ENCODE measurements at regions not wholly inside any gene's neighbourhood (a gene's known extent, or its start where the extent isn't known, plus 50 kb on each side); places are given as distances from the start of the nearest gene placed in this dataset.
"Not testable (repeated sequence)": the region's sequence is repeated elsewhere in the genome, so short reads cannot be mapped to it uniquely, and the experiment has no call there.

DNA sequence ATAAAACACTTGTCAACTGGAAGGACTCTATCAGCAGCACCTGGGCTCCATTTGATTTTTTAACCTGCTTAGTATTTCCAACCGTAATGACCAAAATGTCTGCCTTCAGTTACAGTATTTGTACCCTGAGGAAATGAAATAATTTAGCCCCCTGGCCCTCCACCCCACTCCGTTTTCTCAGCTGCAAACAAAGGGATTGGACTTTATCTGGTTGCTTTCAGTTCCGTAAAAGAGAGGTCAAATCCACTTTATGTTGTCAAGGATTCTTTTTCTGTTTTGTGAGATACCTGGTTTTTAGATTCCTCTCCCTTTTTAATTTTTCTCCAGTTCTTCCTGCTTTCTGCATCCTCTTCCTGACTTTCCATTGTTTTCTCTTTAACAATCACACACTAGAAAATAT is 64.4 kb upstream of the BMP2 start:
- Histone ChIP-seq H3K4me3 (ENCODE audit: low read length) (no peak overlapping the region), H3K9me3 (ENCODE audit: control insufficient read depth, low read length) (no peaks in the 10 kb centered on the region), H3K4me1 (ENCODE audit: control insufficient read depth, insufficient read depth, low read length) (peaks cover 5% of the 10 kb centered on the region), H3K27me3 (ENCODE audit: control insufficient read depth, insufficient read depth) (no peaks in the 10 kb centered on the region), H3K27ac (ENCODE audit: low read length) (no peak overlapping the region)
- DNase-seq (no peak), ATAC-seq (no peak)
- intact Hi-C loops (cut with DNase I), result no loop called here
- WGBS, result 89% methylated on average over 3 of the region's 3 CpGs

- peaks cover 2% of the 10 kb centered on the region for H3K4me1 ChIP-seq (ENCODE audit: control insufficient read depth, insufficient read depth, low read length)
- no peak for ATAC-seq
- no peaks in the 10 kb centered on the region for H3K9me3 ChIP-seq (ENCODE audit: control insufficient read depth, low read length)
- intact Hi-C loops (cut with DNase I), result no loop called here
- H3K4me3 ChIP-seq (ENCODE audit: low read length), result no peak overlapping the region
- DNase-seq, result no peak
- no peaks in the 10 kb centered on the region for H3K27me3 ChIP-seq (ENCODE audit: control insufficient read depth, insufficient read depth)
- H3K27ac ChIP-seq (ENCODE audit: low read length), result no peak overlapping the region
These were observed 65.3 kb upstream of the BMP2 start for GRCh38 chr20:6702144-6702543.

DNA sequence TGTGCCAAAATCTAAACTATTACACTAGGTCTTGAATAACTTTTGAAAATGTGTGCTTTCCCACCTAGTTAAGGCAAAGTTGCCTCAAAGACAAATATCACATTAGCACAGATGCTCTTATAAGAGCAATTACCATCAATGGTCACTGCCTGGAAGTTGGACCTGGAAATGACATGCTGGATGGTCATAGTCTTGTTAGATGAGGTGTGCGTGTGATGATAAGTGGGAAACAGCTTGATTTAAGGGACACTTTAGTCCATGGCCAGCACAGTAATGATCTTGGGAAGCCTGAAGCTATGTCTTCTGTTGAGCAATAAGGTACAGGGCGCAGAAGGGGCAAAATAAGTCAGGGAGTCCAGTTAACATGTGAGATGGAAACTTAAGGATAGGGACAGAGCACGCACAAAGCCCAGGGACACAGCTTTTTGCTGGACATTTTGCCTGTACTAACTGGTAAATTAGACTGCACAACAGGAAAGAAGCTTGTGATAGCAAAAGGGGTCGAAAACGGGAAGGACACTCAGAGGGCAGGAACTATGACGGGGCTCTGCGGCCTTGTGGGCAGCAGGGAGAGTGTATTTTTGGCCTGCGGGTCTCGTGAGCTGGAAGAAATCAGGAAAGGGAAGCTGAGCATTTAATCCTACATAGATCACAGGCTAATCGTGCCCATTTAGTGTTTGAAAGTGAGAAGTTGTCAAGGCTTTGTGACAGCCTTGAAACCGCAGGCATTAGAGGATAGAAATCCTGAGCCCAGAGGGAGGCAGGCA is 66.7 kb upstream of the BMP2 start:
- Histone ChIP-seq H3K27ac (ENCODE audit: low read length) (no peak overlapping the region), H3K4me1 (ENCODE audit: control insufficient read depth, insufficient read depth, low read length) (peaks cover 2% of the 10 kb centered on the region), H3K9me3 (ENCODE audit: control insufficient read depth, low read length) (no peaks in the 10 kb centered on the region), H3K27me3 (ENCODE audit: control insufficient read depth, insufficient read depth) (no peaks in the 10 kb centered on the region), H3K4me3 (ENCODE audit: low read length) (no peak overlapping the region)
- DNase-seq (peak; percentile 37 to 69 (median 63)), ATAC-seq (peak; percentile 64 to 66)
- WGBS, result 51% methylated on average over 11 of the region's 11 CpGs
- intact Hi-C loops (cut with DNase I), result no loop called here

DNA sequence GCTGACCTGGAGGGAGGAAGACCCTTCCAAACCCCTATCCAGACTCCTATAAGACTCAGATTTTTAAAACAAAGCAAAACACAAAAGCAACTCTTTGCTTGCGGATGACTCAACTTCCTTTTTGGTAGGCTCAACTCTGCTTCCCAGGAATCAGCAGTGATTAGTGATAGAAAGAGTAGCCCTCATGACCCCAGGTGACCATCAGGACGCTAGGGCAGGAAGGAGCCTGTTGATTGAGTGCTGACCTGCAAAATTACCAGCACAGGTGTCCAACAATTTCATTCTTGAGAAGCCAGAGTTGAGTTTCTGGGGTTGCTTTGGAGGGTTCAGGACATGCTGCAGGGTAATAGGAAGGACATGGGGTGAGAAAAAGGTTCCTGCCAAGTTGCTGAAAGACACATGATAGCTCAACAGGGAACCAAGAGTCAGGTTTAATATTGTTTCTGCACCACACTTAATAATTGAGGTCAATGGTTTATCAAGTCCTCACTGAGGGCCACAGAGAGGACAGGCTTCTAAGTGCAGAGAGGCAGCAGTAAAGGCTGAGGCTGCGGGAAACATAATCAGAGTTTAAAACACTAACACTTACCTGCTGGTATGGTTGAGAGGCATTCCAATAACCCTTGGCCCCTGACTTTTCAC is 67.4 kb upstream of the BMP2 start:
- no peak overlapping the region for H3K27ac ChIP-seq (ENCODE audit: low read length)
- no peaks in the 10 kb centered on the region for H3K27me3 ChIP-seq (ENCODE audit: control insufficient read depth, insufficient read depth)
- H3K9me3 ChIP-seq (ENCODE audit: control insufficient read depth, low read length), result no peaks in the 10 kb centered on the region
- intact Hi-C loops (cut with DNase I), result no loop called here
- H3K4me3 ChIP-seq (ENCODE audit: low read length), result no peak overlapping the region
- H3K4me1 ChIP-seq (ENCODE audit: control insufficient read depth, insufficient read depth, low read length), result peaks cover 2% of the 10 kb centered on the region
- DNase-seq, result no peak
- WGBS, result 47% methylated on average over 3 of the region's 3 CpGs
- no peak for ATAC-seq

DNA sequence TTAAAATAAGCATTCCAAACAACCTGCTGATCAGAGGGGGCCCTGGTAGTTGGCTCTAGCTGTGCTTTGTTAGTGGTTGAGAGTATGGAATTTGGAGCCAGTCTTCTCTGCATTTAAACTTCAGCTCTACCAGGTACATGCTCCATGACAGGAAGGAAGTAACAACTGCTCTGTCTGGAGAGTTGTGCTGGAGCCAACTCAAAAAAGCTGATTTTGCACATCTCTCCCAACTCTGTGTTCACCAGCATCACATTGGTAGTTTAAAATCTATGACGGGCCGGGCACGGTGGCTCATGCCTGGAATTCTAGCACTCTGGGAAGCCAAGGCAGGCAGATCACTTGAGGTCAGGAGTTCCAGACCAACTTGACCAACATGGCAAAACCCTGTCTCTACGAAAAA is 68.8 kb upstream of the BMP2 start:
- WGBS, result 92% methylated on average over 4 of the region's 4 CpGs
- H3K4me3 ChIP-seq (ENCODE audit: low read length), result no peak overlapping the region
- H3K27me3 ChIP-seq (ENCODE audit: control insufficient read depth, insufficient read depth), result no peaks in the 10 kb centered on the region
- no peak overlapping the region for H3K27ac ChIP-seq (ENCODE audit: low read length)
- intact Hi-C loops (cut with DNase I), result no loop called here
- no peak for DNase-seq
- no peaks in the 10 kb centered on the region for H3K4me1 ChIP-seq (ENCODE audit: control insufficient read depth, insufficient read depth, low read length)
- ATAC-seq, result no peak
- no peaks in the 10 kb centered on the region for H3K9me3 ChIP-seq (ENCODE audit: control insufficient read depth, low read length)

GRCh38 chr20:6698056-6698455 is 69.4 kb upstream of the BMP2 start:
- intact Hi-C loops (cut with DNase I), result no loop called here
- H3K9me3 ChIP-seq (ENCODE audit: control insufficient read depth, low read length), result no peaks in the 10 kb centered on the region
- H3K27me3 ChIP-seq (ENCODE audit: control insufficient read depth, insufficient read depth), result no peaks in the 10 kb centered on the region
- H3K27ac ChIP-seq (ENCODE audit: low read length), result no peak overlapping the region
- ATAC-seq, result no peak
- no peak overlapping the region for H3K4me3 ChIP-seq (ENCODE audit: low read length)
- no peaks in the 10 kb centered on the region for H3K4me1 ChIP-seq (ENCODE audit: control insufficient read depth, insufficient read depth, low read length)
- DNase-seq, result no peak
- 92% methylated on average over 6 of the region's 6 CpGs for WGBS

GRCh38 chr20:6697228-6697972 is 70.1 kb upstream of the BMP2 start:
- DNase-seq (no peak), ATAC-seq (no peak)
- Histone ChIP-seq H3K27ac (ENCODE audit: low read length) (no peak overlapping the region), H3K4me1 (ENCODE audit: control insufficient read depth, insufficient read depth, low read length) (no peaks in the 10 kb centered on the region), H3K27me3 (ENCODE audit: control insufficient read depth, insufficient read depth) (no peaks in the 10 kb centered on the region), H3K9me3 (ENCODE audit: control insufficient read depth, low read length) (no peaks in the 10 kb centered on the region), H3K4me3 (ENCODE audit: low read length) (no peak overlapping the region)
- 80% methylated on average over 12 of the region's 12 CpGs for WGBS
- intact Hi-C loops (cut with DNase I), result no loop called here

- intact Hi-C loops (cut with DNase I), result no loop called here
- no peak for DNase-seq
- WGBS, result 92% methylated on average over 4 of the region's 4 CpGs
- no peak for ATAC-seq
- no peaks in the 10 kb centered on the region for H3K27me3 ChIP-seq (ENCODE audit: control insufficient read depth, insufficient read depth)
- H3K4me1 ChIP-seq (ENCODE audit: control insufficient read depth, insufficient read depth, low read length), result no peaks in the 10 kb centered on the region
- H3K9me3 ChIP-seq (ENCODE audit: control insufficient read depth, low read length), result no peaks in the 10 kb centered on the region
- H3K27ac ChIP-seq (ENCODE audit: low read length), result no peak overlapping the region
- H3K4me3 ChIP-seq (ENCODE audit: low read length), result no peak overlapping the region
These were observed 71.5 kb upstream of the BMP2 start for GRCh38 chr20:6696001-6696400.

DNA sequence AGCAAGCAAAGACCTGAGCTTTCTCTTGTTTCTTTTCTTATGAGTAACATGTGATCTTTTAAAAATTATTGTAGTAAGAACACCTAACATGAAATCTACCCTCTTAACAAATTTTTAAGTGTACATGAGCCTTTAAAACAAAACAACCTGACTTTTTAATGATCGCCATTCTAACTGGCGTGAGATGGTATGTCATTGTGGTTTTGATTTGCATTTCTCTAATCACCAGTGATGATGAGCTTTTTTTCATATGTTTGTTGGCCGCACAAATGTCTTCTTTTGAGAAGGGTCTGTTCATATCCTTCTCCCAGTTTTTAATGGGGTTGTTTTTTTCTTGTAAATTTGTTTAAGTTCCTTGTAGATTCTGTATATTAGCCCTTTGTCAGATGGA is 73.7 kb upstream of the BMP2 start:
- H3K27ac ChIP-seq (ENCODE audit: low read length); H3K4me3 ChIP-seq (ENCODE audit: low read length); H3K9me3 ChIP-seq (ENCODE audit: control insufficient read depth, low read length); H3K4me1 ChIP-seq (ENCODE audit: control insufficient read depth, insufficient read depth, low read length); ATAC-seq; DNase-seq; intact Hi-C loops (cut with DNase I); H3K27me3 ChIP-seq (ENCODE audit: control insufficient read depth, insufficient read depth): not testable (repeated sequence)
- WGBS, result 94% methylated on average over 3 of the region's 3 CpGs

DNA sequence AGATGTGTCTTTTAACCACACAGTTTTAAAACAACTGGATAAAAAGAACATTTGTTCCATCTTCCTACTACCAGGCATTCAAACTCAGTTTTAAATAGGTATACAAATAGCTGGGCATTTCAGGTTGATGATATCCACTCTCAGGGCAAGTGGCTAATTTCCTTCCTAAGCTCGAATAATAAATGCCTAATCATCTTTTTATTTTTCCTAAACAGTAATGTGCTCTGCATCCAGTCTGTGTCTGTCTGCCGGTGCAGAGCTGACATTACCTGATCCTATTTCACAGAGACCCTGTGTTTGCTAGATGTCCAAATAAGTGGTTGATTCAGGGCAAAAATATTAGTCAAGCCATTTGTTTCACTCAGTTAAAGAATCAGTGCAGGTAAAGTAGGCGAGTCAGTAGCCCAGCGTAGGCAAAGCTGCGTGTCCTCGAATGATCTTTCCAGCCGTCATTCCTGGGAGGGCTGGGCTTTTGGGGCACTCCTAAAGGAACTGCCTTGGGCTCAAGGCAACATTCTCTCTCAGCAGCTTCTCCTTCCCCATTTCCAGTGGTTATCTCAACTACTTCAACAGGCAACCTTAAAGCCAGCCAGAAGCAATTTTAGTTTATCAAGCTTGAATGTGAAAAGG is 74.2 kb upstream of the BMP2 start:
- ATAC-seq, result peak in 1 of 2 donors; percentile 41
- Histone ChIP-seq H3K9me3 (ENCODE audit: control insufficient read depth, low read length) (no peaks in the 10 kb centered on the region), H3K4me3 (ENCODE audit: low read length) (no peak overlapping the region), H3K4me1 (ENCODE audit: control insufficient read depth, insufficient read depth, low read length) (no peaks in the 10 kb centered on the region), H3K27ac (ENCODE audit: low read length) (no peak overlapping the region), H3K27me3 (ENCODE audit: control insufficient read depth, insufficient read depth) (no peaks in the 10 kb centered on the region)
- 60% methylated on average over 7 of the region's 7 CpGs for WGBS
- no peak for DNase-seq
- intact Hi-C loops (cut with DNase I), result no loop called here

Data from right cardiac atrium (tissue), 5 donors.